ENCODE measurements at regions not wholly inside any gene's neighbourhood (a gene's known extent, or its start where the extent isn't known, plus 50 kb on each side); places are given as distances from the start of the nearest gene placed in this dataset.

DNA sequence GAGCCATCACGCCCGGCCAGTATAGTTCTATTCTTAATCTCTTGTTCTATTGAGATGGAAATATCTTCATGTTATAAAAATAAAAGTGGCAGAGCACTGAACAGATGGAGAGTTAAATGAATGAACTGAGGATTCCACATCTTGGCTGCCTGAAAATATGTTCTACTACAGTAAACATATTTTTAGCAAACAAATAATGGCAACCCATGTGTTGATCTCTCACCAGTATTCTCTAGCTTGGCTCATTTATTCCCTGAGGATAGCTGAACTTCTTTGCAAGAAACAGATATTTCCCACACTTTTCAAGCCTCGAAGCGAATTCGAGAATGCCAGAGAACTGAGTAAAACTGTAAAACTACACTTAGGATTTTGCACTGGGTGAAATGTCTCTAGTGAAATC lies 58.9 kb downstream of the DIRAS3 start:
- DNase-seq = no peak

DNA sequence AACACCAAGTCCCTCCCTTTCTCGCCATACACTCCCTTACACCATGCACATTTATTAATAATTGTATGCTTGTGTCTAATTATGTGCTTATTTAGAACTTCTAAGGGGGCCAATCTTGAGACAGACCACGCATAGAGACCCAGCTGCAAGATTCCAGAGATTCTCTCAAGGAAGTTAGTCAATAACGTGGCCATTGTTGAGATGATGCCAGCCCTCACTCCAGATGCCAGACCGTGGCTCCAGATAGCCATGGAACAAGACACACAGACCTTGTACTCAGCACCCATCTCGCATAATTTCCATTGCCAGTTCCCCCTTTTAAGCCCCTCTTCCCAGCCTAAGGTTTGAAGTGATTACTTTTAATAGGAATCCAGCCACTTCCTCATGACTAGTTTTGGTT lies 62.4 kb downstream of the DIRAS3 start:
- no peak for DNase-seq

DNA sequence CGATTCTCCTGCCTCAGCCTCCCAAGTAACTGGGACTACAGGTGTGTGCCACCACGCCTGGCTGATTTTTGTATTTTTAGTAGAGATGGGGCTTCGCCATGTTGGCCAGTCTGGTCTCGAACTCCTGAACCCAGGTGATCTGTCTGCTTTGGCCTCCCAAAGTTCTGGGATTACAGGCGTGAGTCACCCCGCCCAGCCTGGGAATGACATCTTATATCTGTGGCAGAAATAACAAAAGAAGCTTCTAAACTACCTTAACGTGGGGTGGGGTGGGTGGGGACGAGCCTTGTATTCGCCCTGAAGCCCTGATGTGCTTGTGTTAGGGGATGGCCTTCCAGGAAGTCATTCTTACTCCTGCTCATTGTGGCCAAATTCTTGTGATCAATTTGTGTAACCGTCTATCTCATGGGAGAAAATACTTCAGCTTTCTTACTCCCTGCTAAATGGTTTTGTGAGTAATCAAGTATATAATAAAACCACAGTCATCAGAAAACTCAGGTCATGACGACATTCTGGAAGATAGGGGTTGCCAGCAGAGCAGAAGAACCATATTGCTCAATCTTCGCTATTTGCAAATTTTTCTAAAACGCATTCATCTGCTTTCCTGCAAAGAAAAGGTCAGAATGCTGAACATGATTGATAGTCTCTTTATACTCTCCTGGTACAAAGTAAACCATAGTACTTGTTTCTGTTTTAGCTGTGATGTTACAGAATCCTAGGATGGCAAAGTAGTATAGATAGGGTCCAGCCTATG lies 63.2 kb downstream of the DIRAS3 start:
- DNase-seq = no peak

DNA sequence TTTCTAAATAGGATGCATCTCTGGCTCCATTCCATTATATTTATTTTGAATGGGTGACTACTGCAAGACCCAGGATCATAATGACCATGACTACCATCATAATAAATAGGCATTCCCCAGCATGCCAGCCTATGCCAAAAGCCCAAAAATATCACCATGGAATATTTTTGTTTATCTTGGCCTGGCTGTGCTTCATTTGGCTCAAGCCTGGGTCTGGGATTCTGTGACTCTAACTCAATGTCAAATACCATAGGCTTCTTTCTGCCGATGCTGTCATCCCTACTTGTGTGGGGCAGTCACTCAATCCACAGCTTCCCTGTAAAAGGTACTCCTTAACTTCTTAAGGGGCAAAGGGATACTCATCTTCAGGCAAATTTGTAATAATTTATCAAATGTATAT lies 66.6 kb downstream of the DIRAS3 start:
- DNase-seq = no peak

DNA sequence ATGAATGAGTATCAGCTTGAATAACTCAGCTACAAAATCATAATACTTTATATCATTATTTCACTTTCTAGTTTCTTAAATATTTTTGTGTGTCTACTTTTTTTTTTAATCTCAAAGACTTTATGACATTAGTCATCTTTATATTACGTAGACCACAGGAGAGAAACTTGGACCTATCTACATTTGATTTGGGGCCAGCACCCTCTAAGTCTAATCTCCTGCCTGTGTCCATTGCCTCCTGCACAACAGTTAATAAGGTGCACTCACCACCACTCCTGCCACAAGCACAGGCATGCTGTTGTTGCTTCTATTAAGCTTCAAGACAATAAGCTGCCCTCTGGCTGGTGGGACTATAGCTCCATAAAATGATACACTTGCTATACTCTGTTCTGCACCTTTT lies 70.4 kb downstream of the DIRAS3 start:
- DNase-seq = no peak

DNA sequence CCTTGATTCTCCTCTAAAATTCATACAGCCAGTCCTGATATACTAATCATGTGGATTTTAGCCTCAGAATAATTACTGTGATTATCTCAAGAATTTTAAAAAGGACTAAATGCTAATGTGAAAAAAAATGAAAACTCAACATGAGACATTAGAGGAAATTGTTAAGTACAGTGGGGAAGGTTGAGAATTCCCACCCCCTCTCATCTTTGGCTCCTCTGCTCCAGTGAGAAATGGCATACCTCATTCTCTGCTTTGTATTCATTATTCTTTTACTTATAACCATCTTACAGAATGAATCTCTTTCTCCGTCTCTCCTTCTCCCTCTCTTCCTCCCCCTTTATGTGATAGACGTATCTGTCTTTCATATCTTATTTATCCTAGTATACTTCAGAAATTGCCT lies 70.9 kb downstream of the DIRAS3 start:
- DNase-seq = no peak

DNA sequence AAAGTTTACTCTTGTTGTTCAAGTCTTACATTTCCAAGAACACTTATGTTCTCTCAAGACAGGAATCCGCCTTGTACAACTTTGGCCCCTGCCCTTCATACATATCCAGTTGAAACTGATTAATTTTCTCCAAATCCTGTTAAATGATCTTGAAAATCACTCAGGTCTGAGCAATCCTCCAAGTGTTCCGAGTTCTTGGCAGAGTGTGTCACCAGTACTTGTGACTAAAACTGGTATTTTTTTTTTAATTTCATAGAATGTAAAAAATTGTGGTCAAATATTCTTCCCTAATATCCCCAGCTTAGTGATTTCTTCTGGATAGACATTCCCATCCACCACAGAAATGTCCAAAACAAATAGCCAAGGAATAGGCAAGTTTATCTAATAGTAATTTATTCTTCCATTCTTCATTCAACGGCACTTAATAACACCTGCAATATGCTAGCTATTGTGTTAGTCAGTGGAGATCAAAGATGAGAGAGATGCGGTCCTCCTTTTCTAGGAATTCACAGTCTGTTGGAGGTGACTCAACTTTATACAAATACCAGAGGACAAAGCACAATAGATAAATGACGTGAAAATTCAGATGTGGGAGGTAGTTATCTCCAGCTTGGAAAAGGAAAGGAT lies 71.4 kb downstream of the DIRAS3 start:
- DNase-seq = no peak

DNA sequence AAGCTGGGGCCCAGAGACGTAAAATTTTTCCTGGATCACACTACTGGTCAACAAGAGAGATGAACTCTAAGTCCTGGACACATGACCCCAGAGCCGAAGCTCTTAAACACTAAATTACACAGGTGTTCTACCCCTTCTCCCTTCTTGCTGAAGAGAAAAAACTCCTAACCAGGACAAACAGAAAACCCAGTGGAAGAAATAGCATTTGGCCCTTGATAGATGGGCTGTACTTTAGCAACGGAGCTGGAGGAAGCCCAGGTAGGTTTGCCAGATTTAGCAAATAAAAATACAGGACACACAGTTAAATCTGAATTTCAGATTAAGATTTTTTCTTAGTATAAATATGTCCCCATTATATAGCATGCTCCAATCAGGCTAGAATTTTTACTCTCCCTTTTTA lies 72.7 kb downstream of the DIRAS3 start:
- DNase-seq = no peak

DNA sequence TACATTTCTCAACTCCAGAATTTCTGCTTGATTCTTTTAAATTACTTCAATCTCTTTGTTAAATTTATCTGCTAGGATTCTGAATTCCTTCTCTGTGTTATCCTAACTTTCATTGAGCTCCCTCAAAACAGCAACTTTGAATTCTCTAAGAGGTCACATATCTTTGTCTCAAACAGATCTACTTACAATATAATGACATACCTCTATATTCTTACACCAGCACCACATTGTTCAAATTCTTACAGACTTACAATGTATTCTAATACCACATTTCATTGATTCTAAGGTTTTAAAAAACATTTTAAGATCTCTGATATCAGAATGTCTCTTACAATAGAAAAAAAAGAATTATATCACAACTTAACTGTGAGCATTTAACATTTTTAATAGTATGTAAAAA lies 77.4 kb downstream of the DIRAS3 start:
- DNase-seq = no peak

DNA sequence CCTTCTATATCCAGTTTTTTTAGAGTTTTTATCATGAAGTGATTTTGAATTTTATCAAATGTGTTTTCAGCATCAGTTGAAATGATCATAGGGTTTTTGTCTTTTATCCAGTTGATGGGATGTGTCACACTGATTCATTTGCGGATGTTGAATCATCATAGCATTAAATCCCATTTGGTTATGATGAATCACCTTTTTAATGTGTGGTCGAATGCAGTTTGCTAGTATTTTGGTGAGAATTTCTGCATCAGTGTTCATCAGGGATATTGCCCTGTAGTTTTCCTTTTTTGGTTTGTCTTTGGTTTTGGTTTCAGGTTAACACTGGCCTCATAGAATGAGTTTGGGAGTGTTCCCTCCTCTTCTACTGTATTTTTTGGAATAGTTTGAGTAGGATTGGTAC lies 80.3 kb downstream of the DIRAS3 start:
- DNase-seq = no peak

DNA sequence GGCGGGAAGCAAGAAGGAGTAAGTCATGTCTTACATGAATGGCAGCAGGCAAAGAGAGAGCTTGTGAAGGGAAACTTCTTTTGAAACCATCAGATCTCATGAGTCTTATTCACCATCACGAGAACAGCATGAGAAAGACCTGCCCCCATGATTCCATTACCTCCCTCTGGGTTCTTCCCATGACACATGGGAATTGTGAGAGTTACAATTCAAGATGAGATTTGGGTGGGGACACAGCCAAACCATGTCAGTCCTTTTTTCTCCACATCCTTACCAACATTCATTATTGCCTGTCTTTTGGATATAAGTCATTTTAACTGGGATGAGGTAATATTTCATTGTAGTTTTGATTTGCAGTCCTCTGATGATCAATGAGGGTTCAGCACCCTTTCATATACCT lies 81.0 kb downstream of the DIRAS3 start:
- no peak for DNase-seq

DNA sequence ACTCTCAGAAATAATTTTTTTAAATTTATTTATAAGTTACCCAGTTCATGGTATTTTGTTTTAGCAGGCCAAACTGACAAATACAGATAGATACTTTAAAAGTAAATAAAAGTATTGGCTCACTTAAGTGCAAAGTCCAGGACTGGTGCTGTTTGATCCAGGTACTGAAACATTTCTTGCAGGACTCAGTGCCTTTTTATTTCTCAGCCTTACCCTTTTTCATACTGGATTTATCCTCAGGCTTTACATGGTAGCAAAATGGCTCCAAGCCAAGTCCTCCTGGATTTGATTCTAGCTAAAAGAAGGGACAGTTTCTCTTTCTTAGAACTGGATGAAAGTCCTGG lies 83.8 kb downstream of the DIRAS3 start:
- no peak for DNase-seq

DNA sequence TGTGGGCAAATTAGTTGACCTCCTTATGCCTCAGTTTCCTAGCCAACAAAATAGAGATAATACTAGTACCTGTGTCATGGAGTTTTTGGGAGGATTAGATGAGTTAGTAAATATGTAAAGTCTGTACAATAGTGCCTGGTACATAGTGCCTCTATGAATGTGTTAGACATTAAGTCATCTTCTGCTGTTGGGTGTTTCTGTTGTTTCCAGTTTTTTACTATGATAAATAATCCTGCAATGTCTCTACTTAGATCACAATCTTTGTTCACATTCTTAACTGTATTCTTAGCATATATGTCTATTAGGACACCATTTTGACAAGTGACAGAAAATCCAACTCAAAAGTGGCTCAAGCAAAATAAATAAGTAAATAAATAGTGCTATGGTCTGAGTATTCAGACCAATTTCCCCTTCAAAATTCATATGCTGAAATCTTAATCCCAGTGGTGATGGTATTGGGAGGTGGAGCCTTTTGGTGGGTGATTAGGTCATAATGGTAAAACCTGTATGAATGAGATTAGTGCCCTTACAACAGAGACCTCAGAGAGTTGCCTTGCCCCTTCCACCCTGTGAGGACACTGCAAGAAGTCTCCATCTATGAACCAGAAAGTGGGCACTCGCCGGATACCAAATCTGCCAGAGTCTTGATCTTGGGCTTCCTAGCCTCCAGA lies 84.3 kb downstream of the DIRAS3 start:
- DNase-seq = no peak

DNA sequence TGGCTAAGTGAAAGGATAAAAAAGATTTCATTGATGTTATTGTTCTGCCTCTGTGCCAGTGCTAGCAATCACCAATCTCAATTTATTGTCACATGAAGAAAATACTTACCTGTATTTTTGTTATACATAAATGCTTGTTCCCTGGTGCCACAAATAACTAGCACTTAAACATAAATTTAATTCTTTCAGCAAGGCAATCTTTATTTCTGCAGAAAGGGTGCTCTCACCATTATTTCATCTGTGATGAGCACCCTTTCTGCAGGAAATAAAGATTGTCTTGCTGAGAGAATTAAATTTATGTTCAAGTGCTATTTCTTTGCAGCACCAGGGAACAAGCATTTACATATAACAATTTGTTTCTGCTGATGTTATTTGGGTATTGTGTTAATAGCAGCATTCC lies 87.2 kb downstream of the DIRAS3 start:
- no peak for DNase-seq

DNA sequence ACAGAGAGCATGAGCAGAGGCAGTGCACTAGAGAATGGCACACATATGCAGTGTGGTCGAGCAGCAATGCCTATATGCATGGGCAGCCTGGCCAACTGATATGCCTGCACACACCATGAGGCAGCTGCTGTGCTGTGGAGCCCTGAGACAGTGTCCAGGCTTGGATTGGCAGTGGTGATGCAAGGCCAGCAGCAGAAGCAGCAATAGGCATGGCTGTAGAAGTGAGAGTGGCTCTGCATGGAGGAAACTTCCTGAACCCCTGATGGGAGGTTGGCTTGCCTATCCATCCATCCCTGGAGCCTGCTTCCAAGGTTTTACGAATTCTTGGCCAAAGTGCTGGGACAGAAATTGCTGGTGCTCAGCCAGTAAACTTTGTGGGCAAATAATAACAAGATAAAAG lies 89.7 kb downstream of the DIRAS3 start:
- DNase-seq = no peak

DNA sequence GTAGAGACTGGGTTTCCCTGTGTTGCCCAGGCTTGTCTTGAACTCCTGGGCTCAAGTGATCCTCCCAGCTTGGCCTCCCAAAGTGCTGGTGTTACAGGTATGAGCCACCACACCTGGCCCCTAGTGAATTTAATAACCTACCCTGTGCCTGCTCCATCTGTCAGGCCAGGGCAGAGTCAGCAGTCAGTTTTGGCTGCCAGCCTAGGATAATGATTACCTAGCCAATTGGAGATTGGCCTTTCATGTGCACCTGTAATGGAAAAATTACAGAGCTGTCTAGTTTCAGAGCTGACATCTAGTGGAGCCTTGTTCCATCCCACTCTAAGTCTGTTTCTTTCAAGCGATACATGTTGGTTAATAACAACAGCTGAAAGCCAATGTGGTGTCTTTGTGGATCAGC lies 92.0 kb downstream of the DIRAS3 start:
- DNase-seq = no peak

DNA sequence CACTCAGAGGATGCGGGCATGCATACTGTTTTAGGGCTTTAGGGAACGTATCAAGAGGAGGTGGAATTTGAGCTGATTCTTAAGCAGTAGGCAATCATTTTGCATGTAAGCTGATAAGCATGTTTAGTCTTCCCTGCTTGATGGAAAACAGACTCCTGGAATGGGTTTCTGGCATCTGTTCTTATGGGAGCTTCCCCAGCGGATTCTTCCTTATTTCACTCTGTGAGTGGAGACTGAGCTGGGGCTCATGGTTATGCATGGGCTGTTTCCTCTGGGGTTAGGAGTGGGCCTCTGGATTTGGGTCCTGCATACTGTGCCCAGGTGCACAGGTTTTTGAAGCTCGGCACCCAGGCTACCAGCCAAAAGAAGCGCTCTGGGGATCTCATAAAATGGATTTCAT lies 93.4 kb downstream of the DIRAS3 start:
- no peak for DNase-seq

DNA sequence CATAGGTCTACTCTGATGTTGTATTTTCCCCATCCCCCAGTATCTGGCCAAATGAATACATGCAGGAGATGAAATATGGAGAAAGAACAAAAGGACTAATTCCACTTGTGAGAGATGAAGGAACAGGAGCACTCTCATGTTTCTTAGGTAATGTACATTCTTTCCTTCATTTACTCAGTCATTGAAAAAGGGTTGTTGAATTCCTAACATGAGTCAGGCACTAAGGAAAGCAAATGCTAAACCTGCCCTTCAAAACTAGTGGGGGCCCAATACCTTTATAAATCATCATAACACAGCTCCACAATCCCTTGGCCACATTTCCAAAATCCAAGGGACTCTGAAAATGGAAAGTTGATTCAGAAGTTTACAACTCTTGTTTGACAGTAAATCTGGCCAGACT lies 94.3 kb downstream of the DIRAS3 start:
- no peak for DNase-seq

DNA sequence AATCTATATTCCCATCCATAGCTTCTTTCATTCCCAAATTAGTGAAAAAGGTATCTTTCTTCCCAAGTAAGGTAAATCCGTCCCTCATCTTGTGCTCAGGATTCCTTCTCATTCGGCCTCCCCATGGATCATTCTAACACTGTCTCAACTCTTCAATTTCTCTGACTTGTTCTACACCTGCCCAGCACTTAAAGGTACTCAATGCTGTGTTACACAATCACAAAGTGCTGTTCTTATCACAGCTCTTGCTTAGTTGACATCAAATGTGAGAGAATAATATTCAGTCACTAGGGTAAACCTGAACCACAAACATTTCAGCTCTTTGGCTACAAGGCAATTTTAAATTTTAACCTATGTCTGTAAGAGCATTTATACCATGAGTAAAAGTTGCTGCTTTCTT lies 94.8 kb downstream of the DIRAS3 start:
- no peak for DNase-seq

DNA sequence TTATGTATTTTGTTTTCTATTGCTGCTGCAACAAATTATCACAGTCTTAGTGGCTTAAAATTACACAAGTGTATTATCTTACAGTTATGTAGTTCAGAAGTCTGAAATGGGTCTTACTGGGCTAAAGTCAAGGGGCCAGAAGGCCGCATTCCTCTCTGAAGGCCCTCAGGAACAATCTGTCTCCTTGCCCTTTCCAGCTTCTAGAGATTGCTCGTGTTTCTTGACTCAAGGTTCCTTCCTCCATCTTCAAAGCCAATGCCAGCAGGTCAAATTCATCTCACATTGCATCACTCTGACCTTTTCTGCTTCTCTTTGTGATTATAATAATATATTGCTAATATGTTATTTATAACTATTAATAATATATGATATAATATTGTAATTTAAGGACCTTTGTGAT lies 97.1 kb downstream of the DIRAS3 start:
- DNase-seq = no peak

DNA sequence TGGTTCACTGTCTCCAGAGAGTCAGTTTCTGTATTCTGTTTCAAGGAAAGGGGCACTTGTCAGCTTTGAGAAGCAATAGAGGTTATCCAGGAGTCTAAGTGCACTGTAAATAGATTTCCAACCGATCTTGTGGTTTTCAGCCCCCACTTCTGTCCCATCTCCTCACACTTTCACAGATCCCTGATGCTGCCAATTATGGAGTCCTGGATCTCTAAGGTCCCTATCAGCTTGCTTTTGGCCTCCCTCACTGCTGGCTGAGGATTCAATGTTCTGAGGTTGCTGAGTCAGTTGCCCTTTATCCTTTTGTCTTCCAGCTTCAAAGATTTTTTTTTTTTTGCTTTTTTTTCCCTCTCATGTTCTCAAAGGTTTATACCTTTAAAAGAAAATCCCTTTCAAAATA lies 98.4 kb downstream of the DIRAS3 start:
- DNase-seq = no peak

DNA sequence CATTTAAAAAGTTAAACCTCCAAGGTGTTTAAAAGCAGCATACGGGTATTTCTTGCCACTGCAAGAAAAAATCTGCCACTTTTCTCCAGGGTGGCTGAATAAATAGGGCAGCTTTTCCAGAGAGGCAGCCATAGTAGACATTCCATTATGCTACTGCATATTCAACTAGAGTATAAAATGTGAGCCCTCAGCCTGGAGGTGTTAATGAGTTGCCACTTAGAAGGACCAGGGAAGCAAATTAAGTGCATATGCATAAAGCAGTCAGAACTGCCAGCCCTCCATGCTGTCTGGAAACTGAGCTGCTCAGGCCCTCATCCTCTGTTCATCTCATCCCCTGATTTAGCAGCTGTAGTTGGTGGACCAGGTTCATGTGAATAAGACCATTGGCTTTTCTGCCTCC lies 99.4 kb downstream of the DIRAS3 start:
- no peak for DNase-seq

DNA sequence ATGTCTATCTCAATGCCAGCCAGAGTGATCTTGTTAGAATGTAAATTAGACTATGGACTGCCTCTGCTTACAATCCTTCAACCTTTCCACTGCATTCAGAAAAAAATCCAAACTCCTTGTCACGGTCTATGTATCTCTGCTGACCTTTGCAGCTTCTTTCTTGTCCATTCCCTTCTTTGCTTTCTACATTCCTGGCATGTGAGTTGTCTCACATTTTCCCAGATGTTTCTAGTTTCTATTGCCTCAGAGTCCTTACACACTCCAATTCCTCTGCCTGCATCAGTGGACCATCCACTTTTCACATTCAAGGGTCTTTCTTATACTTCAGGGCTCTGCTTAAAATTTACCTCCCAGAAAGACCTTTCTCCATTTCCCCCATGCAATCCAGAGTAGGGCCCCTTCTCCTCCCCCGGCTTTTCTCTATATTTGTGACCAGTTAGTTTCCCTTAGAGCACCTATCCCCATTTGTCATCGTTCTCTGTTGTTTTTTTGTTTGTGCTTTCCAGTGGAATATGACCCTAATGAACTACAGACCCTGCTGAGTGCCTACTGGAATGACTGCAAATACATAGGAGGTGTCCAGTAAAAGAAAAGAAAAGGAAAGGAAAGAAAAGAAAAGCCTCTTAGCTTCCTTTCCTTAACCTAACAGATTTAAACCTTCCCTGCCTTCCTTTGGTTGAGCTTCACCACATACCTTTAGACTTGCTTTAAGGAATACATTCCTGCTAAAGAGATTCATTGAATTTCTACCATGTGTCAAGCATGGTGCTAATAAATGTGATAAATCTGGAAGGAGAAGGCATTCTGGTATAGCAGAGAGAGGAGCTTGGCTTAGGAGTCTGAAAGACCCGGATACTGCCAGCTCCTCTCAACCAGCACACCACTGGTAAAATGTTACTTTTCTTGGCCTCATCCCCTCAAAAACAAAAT lies 102.0 kb downstream of the DIRAS3 start:
- no peak for DNase-seq

Data from T-helper 1 cell (primary cell).